CD4-positive, CD25-positive, alpha-beta regulatory T cell (primary cell): ENCODE measurements at regions not wholly inside any gene's neighbourhood (a gene's known extent, or its start where the extent isn't known, plus 50 kb on each side); places are given as distances from the start of the nearest gene placed in this dataset.
"Not testable (repeated sequence)": the region's sequence is repeated elsewhere in the genome, so short reads cannot be mapped to it uniquely, and the experiment has no call there.

ENCODE experiments used
- ATAC-seq, 2 donors: fragments of 150-1000 bp; cut with Tn5 transposase; one replicate each; pipeline ENCODE4 v1.10.0; 2021; ENCODE audit warnings: low read depth in 2 of 2, moderate number of reproducible peaks in 2 of 2, moderate library complexity in 1 of 2
- DNase-seq, 3 donors: peaks; one replicate each; pipeline versions ENCODE4 v3.0.0 to v3.0.0-alpha.2; 2012 to 2022; ENCODE audit warnings: mixed read lengths in 1 of 3
- H3K27ac ChIP-seq: one replicate; pipeline ENCODE4 v1.7.0; 2013; ENCODE audit warnings: mild to moderate bottlenecking, low read length; ENCODE audit not compliant: insufficient read depth, poor library complexity, severe bottlenecking
- H3K27me3 ChIP-seq: one replicate; pipeline ENCODE4 v1.7.0; 2013; ENCODE audit warnings: low read length; ENCODE audit not compliant: control insufficient read depth, insufficient read depth
- H3K36me3 ChIP-seq: one replicate; pipeline ENCODE4 v1.7.0; 2013; ENCODE audit warnings: mild to moderate bottlenecking, low read length, moderate library complexity; ENCODE audit not compliant: control insufficient read depth, insufficient read depth
- H3K4me1 ChIP-seq: 2 replicates; pipeline ENCODE4 v1.7.0; 2013; ENCODE audit warnings: mild to moderate bottlenecking, low read length; ENCODE audit not compliant: insufficient read depth, control insufficient read depth, poor library complexity, severe bottlenecking
- H3K4me3 ChIP-seq: one replicate; pipeline ENCODE4 v1.7.0; 2013; ENCODE audit warnings: low read depth, mild to moderate bottlenecking, low read length, moderate library complexity
- H3K9me3 ChIP-seq, 2 experiments: 1 replicate in 1 of 2; 2 replicates in 1 of 2; pipeline ENCODE4 v1.7.0; 2013; ENCODE audit warnings: low read length in 2 of 2, mild to moderate bottlenecking in 1 of 2, moderate library complexity in 1 of 2; ENCODE audit not compliant: control insufficient read depth in 2 of 2
- H3K27ac Mint-ChIP-seq, 3 donors: one replicate each; pipeline ENCODE4 v1.8.0; 2020 to 2022; ENCODE audit warnings: mild to moderate bottlenecking in 3 of 3, mixed read lengths in 3 of 3, moderate library complexity in 2 of 3
- H3K27me3 Mint-ChIP-seq: one replicate; pipeline ENCODE4 v1.8.0; 2022; ENCODE audit warnings: mild to moderate bottlenecking, mixed read lengths
- H3K36me3 Mint-ChIP-seq: one replicate; pipeline ENCODE4 v1.8.0; 2020; ENCODE audit warnings: mixed read lengths
- H3K4me1 Mint-ChIP-seq, 4 donors: one replicate each; pipeline ENCODE4 v1.8.0; 2020 to 2022; ENCODE audit warnings: mixed read lengths in 4 of 4, mild to moderate bottlenecking in 1 of 4
- H3K4me3 Mint-ChIP-seq, 4 donors: one replicate each; pipeline ENCODE4 v1.8.0; 2020 to 2022; ENCODE audit warnings: mild to moderate bottlenecking in 4 of 4, mixed read lengths in 4 of 4, moderate library complexity in 3 of 4
- H3K9me3 Mint-ChIP-seq, 7 donors: one replicate each; pipeline ENCODE4 v1.8.0; 2020 to 2022; ENCODE audit warnings: mixed read lengths in 7 of 7, mild to moderate bottlenecking in 3 of 7, moderate library complexity in 2 of 7

DNA sequence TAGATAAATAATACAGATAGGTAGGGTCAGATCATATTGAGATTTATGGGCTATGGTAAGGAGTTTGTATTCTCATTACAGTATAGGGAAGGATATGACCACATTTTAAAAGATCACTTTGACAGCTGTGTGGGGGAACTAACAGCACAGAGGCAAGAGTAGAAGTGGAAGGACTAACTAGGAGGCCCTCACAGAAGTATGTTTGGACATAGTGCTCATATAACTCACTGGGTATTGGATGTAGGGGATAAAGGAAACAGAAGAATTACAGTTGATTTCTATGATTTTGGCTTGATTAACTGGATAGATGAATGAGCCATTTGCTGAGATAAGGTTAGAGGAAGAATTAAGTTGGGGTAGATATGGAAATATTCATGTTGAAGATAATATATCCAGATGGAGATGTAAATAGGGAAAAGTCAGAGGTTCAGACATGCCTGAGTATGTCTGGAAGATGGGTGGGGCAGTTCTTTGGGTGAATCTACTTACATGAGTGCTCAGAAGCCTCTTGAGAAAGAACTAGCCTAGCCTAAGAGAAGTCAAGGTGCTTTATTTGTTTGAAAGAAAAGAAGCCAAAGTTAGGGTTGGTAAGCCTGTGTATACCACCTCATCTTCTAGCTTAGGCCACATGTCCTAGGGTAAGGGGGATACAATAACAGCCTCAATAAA is 133.4 kb downstream of the NDFIP2 start:
- H3K36me3 Mint-ChIP-seq = no peaks in the 10 kb centered on the region
- Histone ChIP-seq H3K36me3 (no peaks in the 10 kb centered on the region), H3K9me3 (no peaks in the 10 kb centered on the region), H3K4me1 (no peaks in the 10 kb centered on the region), H3K27ac (no peak overlapping the region), H3K4me3 (no peak overlapping the region), H3K27me3 (no peaks in the 10 kb centered on the region)
- no peaks in the 10 kb centered on the region for H3K4me1 Mint-ChIP-seq
- H3K27ac Mint-ChIP-seq = no peak overlapping the region
- ATAC-seq (no peak), DNase-seq (no peak)
- H3K9me3 Mint-ChIP-seq = peaks cover 0 to 5% (median 1%) of the 10 kb centered on the region in 7 donors
- no peak overlapping the region for H3K4me3 Mint-ChIP-seq
- no peaks in the 10 kb centered on the region for H3K27me3 Mint-ChIP-seq

GRCh38 chr13:79612604-79613003 is 131.6 kb downstream of the NDFIP2 start:
- Histone ChIP-seq H3K27ac (no peak overlapping the region), H3K4me3 (no peak overlapping the region), H3K36me3 (no peaks in the 10 kb centered on the region), H3K9me3 (no peaks in the 10 kb centered on the region), H3K27me3 (no peaks in the 10 kb centered on the region), H3K4me1 (no peaks in the 10 kb centered on the region)
- H3K9me3 Mint-ChIP-seq = peaks cover 0 to 5% (median 2%) of the 10 kb centered on the region in 7 donors
- no peaks in the 10 kb centered on the region for H3K4me1 Mint-ChIP-seq
- no peak overlapping the region for H3K4me3 Mint-ChIP-seq
- H3K27ac Mint-ChIP-seq = no peak overlapping the region
- H3K27me3 Mint-ChIP-seq = no peaks in the 10 kb centered on the region
- no peak for ATAC-seq
- DNase-seq = no peak
- no peaks in the 10 kb centered on the region for H3K36me3 Mint-ChIP-seq

DNA sequence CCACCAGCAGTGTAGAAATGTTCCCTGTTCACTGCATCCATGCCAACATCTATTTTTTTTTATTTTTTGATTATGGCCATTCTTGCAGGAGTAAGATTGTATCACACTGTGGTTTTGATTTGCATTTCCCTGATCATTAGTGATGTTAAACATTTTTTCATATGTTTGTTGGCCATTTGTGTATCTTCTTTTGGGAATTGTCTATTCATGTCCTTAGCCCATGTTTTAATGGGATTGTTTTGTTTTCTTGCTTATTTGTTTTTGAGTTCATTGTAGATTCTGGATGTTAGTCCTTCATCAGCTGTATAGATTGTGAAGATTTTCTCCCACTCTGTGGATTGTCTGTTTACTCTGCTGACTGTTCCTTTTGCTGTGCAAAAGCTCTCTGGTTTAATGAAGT is 126.9 kb downstream of the NDFIP2 start:
- not testable (repeated sequence) for H3K9me3 Mint-ChIP-seq, H3K27me3 ChIP-seq, H3K36me3 ChIP-seq, H3K9me3 ChIP-seq, H3K4me3 Mint-ChIP-seq, H3K36me3 Mint-ChIP-seq, ATAC-seq, H3K4me1 ChIP-seq, H3K27ac Mint-ChIP-seq, DNase-seq, H3K27ac ChIP-seq, H3K4me3 ChIP-seq, H3K4me1 Mint-ChIP-seq, H3K27me3 Mint-ChIP-seq
